ENCODE measurements at regions not wholly inside any gene's neighbourhood (a gene's known extent, or its start where the extent isn't known, plus 50 kb on each side); places are given as distances from the start of the nearest gene placed in this dataset.

- TF ChIP-seq YY1 (IDR thresholded peaks at IDR 0.05; ENCODE audit: low read depth) (no peak), FOXM1 (IDR thresholded peaks at IDR 0.05; ENCODE audit: borderline replicate concordance, low read depth) (no peak)
Observed at GRCh38 chr10:4719036-4719435, 107.0 kb upstream of the AKR1E2 start.

All from Ishikawa (cell line).